ENCODE measurements at regions not wholly inside any gene's neighbourhood (a gene's known extent, or its start where the extent isn't known, plus 50 kb on each side); places are given as distances from the start of the nearest gene placed in this dataset.
"Not testable (repeated sequence)": the region's sequence is repeated elsewhere in the genome, so short reads cannot be mapped to it uniquely, and the experiment has no call there.

GRCh38 chr5:143629871-143630659 lies 181.9 kb upstream of the HMHB1 start:
- H3K36me3 Mint-ChIP-seq, result no peaks in the 10 kb centered on the region
- H3K9me3 Mint-ChIP-seq, result peaks cover 3 to 4% of the 10 kb centered on the region in 2 donors
- no peak overlapping the region for H3K27ac Mint-ChIP-seq
- H3K4me3 Mint-ChIP-seq, result no peak overlapping the region
- DNase-seq, result no peak
- H3K4me1 Mint-ChIP-seq, result no peaks in the 10 kb centered on the region
- no peak for ATAC-seq (replicated peaks)
- H3K27me3 Mint-ChIP-seq, result no peaks in the 10 kb centered on the region

- not testable (repeated sequence) for DNase-seq; H3K9me3 Mint-ChIP-seq; H3K27me3 Mint-ChIP-seq; H3K27ac Mint-ChIP-seq; H3K4me3 Mint-ChIP-seq; H3K4me1 Mint-ChIP-seq; H3K36me3 Mint-ChIP-seq; ATAC-seq (replicated peaks)
Measured at GRCh38 chr5:143625048-143625447, 186.9 kb upstream of the HMHB1 start.

DNA sequence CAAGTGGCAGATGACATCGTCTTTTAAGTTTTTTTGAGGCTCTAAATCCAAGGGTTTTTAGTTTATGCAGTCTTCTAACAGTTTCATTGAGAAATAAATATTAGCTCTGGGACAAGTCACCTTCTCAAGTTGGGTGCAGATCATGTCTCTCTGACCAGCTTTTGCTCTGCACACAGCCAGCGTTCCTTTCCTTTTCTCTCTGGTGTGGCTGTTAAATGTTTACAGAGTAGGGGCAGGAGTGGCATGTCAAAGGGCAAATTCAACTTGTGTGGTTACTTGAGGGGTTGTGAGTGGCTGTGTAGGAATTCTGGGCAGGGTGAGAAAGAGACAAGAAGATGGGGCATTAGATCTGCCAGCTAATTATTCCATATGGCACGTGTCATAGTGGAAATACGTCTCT lies 187.5 kb upstream of the HMHB1 start:
- H3K9me3 Mint-ChIP-seq, result peaks cover 3 to 4% of the 10 kb centered on the region in 2 donors
- no peak overlapping the region for H3K27ac Mint-ChIP-seq
- H3K36me3 Mint-ChIP-seq, result no peaks in the 10 kb centered on the region
- ATAC-seq (replicated peaks) (no peak), DNase-seq (no peak)
- no peaks in the 10 kb centered on the region for H3K27me3 Mint-ChIP-seq
- no peak overlapping the region for H3K4me3 Mint-ChIP-seq
- H3K4me1 Mint-ChIP-seq, result peaks cover 0 to under 1% of the 10 kb centered on the region in 2 donors

DNA sequence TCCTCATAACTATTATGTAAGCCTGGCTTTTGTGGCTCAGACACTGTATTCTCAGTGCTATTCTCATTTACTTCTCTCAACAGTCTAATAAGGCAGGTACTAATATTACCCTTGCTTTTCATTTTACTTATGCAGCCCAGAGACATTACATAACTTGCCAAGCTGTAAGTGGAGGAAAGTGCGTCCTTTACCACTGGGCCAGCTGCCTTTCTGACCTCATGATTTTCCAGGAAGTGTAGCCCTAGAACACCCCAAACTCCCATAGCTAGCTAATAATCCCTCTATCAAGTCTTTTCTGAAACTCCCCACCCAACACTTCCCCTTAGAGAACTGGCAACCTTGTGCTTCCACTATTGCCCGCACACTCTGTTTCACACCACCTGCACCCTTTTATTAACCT lies 192.9 kb upstream of the HMHB1 start:
- Mint-ChIP-seq H3K4me3 (no peak overlapping the region), H3K27me3 (no peaks in the 10 kb centered on the region), H3K36me3 (no peaks in the 10 kb centered on the region), H3K9me3 (no peaks in the 10 kb centered on the region), H3K4me1 (peaks cover 8% of the 10 kb centered on the region in 2 donors), H3K27ac (no peak overlapping the region)
- ATAC-seq (replicated peaks) (peak; percentile 46 to 53), DNase-seq (no peak)

- no peaks in the 10 kb centered on the region for H3K36me3 Mint-ChIP-seq
- no peaks in the 10 kb centered on the region for H3K9me3 Mint-ChIP-seq
- no peak overlapping the region for H3K27ac Mint-ChIP-seq
- H3K4me3 Mint-ChIP-seq, result no peak overlapping the region
- H3K27me3 Mint-ChIP-seq, result no peaks in the 10 kb centered on the region
- H3K4me1 Mint-ChIP-seq, result peaks cover 8% of the 10 kb centered on the region in 2 donors
- ATAC-seq (replicated peaks), result no peak
- no peak for DNase-seq
Measured at GRCh38 chr5:143618141-143618540, 193.8 kb upstream of the HMHB1 start.

DNA sequence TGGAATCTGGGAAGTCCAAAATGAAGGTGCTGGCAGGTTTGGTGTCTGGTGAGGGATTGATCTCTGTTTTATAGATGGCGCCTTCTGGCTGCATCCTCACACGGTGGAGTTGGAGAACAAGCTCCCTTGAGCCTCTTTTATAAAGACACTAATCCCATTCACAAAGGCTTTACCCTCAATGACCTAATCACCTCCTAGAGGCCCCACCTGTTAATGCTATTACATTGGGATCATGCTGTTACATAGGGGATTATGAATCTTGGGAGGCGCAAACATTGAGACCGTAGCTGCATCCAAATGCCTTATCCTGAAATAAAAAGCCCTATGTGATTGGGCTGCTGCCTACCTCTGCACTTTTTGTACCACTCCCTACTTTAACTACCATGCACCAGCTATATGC lies 197.1 kb upstream of the HMHB1 start:
- H3K27me3 Mint-ChIP-seq, result no peaks in the 10 kb centered on the region
- peaks cover 0 to 1% of the 10 kb centered on the region in 2 donors for H3K9me3 Mint-ChIP-seq
- ATAC-seq (replicated peaks), result no peak
- DNase-seq, result no peak
- H3K4me3 Mint-ChIP-seq, result no peak overlapping the region
- H3K27ac Mint-ChIP-seq, result no peak overlapping the region
- peaks cover 8% of the 10 kb centered on the region in 2 donors for H3K4me1 Mint-ChIP-seq
- H3K36me3 Mint-ChIP-seq, result no peaks in the 10 kb centered on the region

DNA sequence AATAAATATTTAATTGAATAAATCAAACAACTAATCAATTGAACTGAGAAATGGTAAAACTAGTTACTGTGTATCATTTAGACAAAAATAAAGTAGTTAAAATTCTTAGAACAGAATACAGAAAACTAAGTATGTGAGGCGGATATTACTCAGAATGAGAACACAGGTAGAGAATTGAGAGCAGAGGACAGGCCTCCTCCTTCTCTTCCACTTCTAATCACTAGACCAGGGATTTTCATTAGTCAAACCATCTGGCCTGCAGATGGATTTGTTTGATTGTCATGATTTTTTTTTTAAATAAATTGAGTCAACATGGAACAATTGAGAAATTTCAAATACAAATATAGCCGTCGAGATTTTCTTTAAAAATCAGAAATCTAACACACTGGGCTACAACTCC lies 198.6 kb upstream of the HMHB1 start:
- no peak for DNase-seq
- Mint-ChIP-seq H3K36me3 (no peaks in the 10 kb centered on the region), H3K9me3 (peaks cover 4 to 10% of the 10 kb centered on the region in 2 donors), H3K27ac (no peak overlapping the region), H3K4me1 (peaks cover 0 to 2% of the 10 kb centered on the region in 2 donors), H3K4me3 (no peak overlapping the region), H3K27me3 (no peaks in the 10 kb centered on the region)
- ATAC-seq (replicated peaks), result no peak

DNA sequence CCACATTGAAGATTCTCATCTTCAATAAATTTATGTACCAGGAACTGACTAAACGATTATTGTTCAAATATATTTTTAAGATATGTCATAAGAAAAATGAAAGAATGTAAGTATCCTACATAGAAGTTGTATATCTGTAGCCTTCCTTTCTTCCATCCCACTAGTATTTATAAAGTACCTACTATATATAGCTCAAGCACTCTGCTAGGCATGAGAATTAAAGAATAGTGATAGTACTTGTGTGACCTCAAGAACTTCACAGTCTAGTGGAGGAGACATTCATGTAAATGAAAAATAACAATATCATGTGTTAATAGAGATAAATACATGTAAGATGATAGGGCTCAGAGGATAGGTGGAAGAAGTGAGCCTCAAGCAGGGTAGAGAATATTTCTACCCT lies 201.0 kb upstream of the HMHB1 start:
- Mint-ChIP-seq H3K9me3 (peaks cover 9 to 14% of the 10 kb centered on the region in 2 donors), H3K4me1 (peaks cover 2% of the 10 kb centered on the region in 2 donors), H3K27me3 (no peaks in the 10 kb centered on the region), H3K36me3 (peaks cover 2 to 4% of the 10 kb centered on the region in 2 donors), H3K4me3 (no peak overlapping the region), H3K27ac (no peak overlapping the region)
- ATAC-seq (replicated peaks) (no peak), DNase-seq (no peak)

DNA sequence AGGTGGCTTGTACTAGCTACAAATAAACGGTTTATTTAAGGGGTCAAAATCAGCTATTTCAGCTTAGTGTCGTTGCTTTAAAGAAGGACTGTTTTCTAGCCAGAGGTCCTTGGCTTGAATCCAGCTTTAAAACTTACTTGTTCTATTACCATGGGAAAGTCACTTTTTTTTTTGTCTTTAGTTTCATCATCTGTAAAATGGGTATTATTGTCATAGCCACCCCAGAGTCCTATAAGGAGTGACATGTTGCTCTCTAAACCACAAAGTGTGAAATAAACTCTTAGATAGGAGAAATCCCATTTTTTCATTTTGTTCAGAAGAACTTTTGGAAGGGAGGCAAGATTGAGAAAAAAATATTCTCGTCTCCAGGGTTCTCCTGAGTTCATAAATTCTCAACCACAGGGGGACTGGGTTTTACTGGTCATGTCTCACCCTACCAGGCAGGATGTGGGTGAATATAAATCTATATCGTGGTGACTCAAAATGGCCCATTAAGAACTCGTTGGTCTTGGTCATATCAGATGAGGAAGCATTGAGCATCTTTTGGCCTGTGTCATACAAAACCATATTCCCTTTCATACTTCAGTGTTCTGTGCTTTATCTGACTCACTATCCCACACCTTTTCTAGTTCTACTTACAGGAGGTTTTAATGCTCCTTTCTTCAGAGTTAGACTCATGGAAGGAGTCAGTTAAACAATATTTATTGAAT lies 202.7 kb upstream of the NR3C1 start:
- peaks cover 16 to 17% of the 10 kb centered on the region in 2 donors for H3K4me1 Mint-ChIP-seq

DNA sequence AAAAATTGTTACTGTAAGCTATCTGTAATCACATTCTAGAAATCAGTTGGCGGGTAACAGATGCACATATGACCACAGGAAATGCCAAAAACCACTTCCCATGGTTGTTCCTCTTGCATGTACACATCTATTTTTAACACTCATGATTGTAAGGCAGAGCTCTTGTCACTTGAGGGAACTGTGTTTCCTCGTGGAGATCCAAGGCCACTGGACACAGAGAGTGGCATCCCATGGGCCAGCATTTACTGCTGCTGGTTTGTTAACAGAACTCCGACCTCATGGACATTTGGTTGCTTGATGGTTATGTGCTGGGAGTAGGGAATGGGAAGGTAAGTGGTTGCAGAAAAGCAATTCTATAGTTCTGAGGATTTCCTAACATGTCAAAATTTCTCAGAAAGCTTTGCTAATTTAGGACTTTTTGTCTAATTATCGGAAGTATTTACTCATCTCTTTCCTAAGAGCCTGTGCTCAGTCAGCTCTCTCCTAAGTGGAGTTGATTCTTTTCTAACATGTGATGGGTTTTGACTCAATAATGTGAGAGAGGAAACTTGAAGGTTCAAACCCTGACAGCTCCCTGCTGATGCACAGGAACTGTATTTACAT lies 202.0 kb upstream of the NR3C1 start:
- peaks cover 9 to 14% of the 10 kb centered on the region in 2 donors for H3K9me3 Mint-ChIP-seq
- ATAC-seq (replicated peaks) (peak; percentile 71 to 73), DNase-seq (no peak)
- H3K27me3 Mint-ChIP-seq, result no peaks in the 10 kb centered on the region
- H3K4me1 Mint-ChIP-seq, result peaks cover 16 to 17% of the 10 kb centered on the region in 2 donors
- no peak overlapping the region for H3K4me3 Mint-ChIP-seq
- peak overlapping the region; percentile 79 for H3K27ac Mint-ChIP-seq
- peaks cover 2 to 4% of the 10 kb centered on the region in 2 donors for H3K36me3 Mint-ChIP-seq

More for the DNA sequence above, 202.7 kb upstream of the NR3C1 start:
- peaks cover 2 to 4% of the 10 kb centered on the region in 2 donors for H3K36me3 Mint-ChIP-seq
- peak; percentile 93 to 94 for ATAC-seq (replicated peaks)
- H3K9me3 Mint-ChIP-seq, result peaks cover 9 to 14% of the 10 kb centered on the region in 2 donors
- H3K27ac Mint-ChIP-seq, result no peak overlapping the region
- H3K27me3 Mint-ChIP-seq, result no peaks in the 10 kb centered on the region
- no peak for DNase-seq
- no peak overlapping the region for H3K4me3 Mint-ChIP-seq

DNA sequence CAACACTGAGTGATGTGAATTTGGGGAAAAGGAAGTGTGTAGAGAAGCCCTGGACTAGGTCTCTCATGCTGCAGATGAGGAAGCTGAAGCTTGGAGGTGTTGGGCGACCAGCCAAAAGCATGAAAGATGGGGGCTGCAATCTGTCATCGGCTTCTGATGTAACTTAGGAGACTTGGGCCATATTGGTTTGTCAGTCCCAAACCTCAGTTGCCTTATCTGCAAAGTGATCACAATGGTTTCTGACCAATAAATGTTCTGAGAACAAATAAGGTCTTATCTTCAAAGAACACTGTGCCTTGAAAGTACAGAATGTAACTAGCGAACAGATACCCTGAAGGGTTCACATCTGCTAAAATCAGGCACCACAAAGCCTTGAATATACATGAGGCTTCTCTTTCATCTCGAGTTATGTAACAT lies 198.4 kb upstream of the NR3C1 start:
- Mint-ChIP-seq H3K36me3 (no peaks in the 10 kb centered on the region), H3K4me3 (no peak overlapping the region), H3K9me3 (peaks cover 0 to 4% of the 10 kb centered on the region in 2 donors), H3K27ac (no peak overlapping the region), H3K4me1 (peaks cover 16 to 17% of the 10 kb centered on the region in 2 donors), H3K27me3 (no peaks in the 10 kb centered on the region)
- DNase-seq (no peak), ATAC-seq (replicated peaks) (no peak)

DNA sequence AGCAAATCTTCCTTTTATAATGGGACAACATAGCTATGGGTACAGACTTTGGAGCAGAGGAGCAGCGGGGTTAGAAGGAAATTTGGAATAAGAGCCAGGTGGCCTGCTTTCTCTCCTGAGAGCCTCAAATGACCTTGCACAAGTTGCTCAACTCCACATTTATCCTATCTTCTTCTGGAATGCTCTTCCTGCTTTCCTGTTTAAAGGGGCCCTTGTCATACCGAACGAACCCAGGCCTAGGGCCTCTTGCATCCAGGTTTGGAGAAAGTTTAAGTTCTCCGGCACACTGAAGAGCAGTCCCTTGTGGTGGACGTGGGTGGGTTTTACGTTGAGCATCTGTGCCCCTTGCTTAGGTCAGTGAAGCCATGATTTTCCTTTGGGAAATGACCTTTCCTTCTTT lies 197.9 kb upstream of the NR3C1 start:
- no peaks in the 10 kb centered on the region for H3K27me3 Mint-ChIP-seq
- H3K4me3 Mint-ChIP-seq, result no peak overlapping the region
- no peak for DNase-seq
- peaks cover 0 to 4% of the 10 kb centered on the region in 2 donors for H3K9me3 Mint-ChIP-seq
- H3K4me1 Mint-ChIP-seq, result peaks cover 16 to 19% of the 10 kb centered on the region in 2 donors
- ATAC-seq (replicated peaks), result no peak
- no peaks in the 10 kb centered on the region for H3K36me3 Mint-ChIP-seq
- no peak overlapping the region for H3K27ac Mint-ChIP-seq

DNA sequence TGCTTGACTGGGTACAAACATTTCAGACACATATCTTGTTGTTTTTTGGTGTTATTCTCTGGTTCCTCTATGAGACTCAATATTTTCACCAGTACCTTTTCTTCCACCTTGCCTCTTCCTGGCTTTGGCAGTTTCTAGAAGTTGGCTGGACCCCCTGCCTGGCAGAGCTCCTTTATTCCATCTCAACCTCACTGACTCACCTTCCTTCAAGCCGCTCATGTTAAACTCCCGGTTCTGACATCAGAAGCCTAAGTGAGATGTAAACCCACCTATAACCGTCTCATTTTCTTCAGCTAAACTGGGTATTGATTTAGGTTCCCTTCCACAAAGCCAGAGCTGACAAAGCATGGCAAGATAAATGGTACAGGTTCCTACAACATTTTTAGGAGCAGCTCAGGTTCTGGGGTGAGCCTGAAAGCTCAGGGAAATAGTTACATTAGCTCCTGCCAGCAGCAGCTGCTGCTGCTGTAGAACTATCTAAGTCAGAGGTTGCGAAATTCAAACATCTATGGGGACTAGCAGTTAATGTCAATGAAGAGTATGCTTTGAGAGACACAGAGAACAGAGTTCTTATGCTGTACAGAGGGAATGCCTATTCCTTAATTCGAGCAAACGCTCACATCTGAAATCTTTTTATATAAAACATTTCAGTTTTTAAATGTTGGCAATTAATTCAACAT lies 197.1 kb upstream of the NR3C1 start:
- ATAC-seq (replicated peaks), result no peak
- no peak overlapping the region for H3K4me3 Mint-ChIP-seq
- no peaks in the 10 kb centered on the region for H3K36me3 Mint-ChIP-seq
- no peaks in the 10 kb centered on the region for H3K27me3 Mint-ChIP-seq
- H3K4me1 Mint-ChIP-seq, result peaks cover 16 to 17% of the 10 kb centered on the region in 2 donors
- no peak for DNase-seq
- no peak overlapping the region for H3K27ac Mint-ChIP-seq
- H3K9me3 Mint-ChIP-seq, result peaks cover 0 to 4% of the 10 kb centered on the region in 2 donors

- ATAC-seq (replicated peaks) (no peak), DNase-seq (no peak)
- H3K4me3 Mint-ChIP-seq, result no peak overlapping the region
- peaks cover 5 to 7% of the 10 kb centered on the region in 2 donors for H3K4me1 Mint-ChIP-seq
- H3K36me3 Mint-ChIP-seq, result no peaks in the 10 kb centered on the region
- H3K27ac Mint-ChIP-seq, result no peak overlapping the region
- H3K27me3 Mint-ChIP-seq, result no peaks in the 10 kb centered on the region
- peaks cover 0 to 4% of the 10 kb centered on the region in 2 donors for H3K9me3 Mint-ChIP-seq
Measured at GRCh38 chr5:143599474-143599873, 196.0 kb upstream of the NR3C1 start.

Measured in stimulated activated naive B cell treated with anti-CD40 and anti-IgM and Interleukin-4, amounts not matched to agents 10 μg/mL and 1 μg/mL and 100 μg/mL, for 72 hours (primary cell).